HEK293T (cell line): ENCODE measurements at regions not wholly inside any gene's neighbourhood (a gene's known extent, or its start where the extent isn't known, plus 50 kb on each side); places are given as distances from the start of the nearest gene placed in this dataset.

ENCODE experiments used
- CTCF ChIA-PET: fragments of 350-600 bp; formaldehyde crosslinking; extraction: SDS; loops from one replicate; lab custom pipeline; 2021; ENCODE audit warnings: antibody characterized with exemption, inconsistent platforms; lab: Yijun Ruan, JAX
- POLR2A ChIA-PET: fragments of 350-600 bp; formaldehyde crosslinking; extraction: SDS; loops from one replicate; lab custom pipeline; 2020; ENCODE audit warnings: antibody characterized with exemption, inconsistent platforms; lab: Yijun Ruan, JAX
- DNase-seq: peaks from one replicate; pipeline ENCODE4 v3.0.0; 2012; ENCODE audit warnings: mixed read lengths; ENCODE audit errors: extremely low spot score
- ARNT ChIP-seq: fragments of 450-650 bp; IDR thresholded peaks from 2 replicates; pipeline ENCODE4 v1.6.1; 2017; ENCODE audit warnings: mild to moderate bottlenecking
- BHLHE40 ChIP-seq: fragments of 450-650 bp; IDR thresholded peaks from 2 replicates; pipeline ENCODE4 v1.6.1; 2016; ENCODE audit warnings: mild to moderate bottlenecking, moderate library complexity, borderline replicate concordance
- CTBP1 ChIP-seq: fragments of 450-650 bp; IDR thresholded peaks from 2 replicates; pipeline ENCODE4 v1.6.1; 2016; ENCODE audit warnings: borderline replicate concordance
- ELF4 ChIP-seq: fragments of 450-650 bp; IDR thresholded peaks from 2 replicates; pipeline ENCODE4 v1.6.1; 2017; ENCODE audit warnings: antibody characterized with exemption
- FOXA1 ChIP-seq: fragments of 450-650 bp; IDR thresholded peaks from 2 replicates; pipeline ENCODE4 v1.6.1; 2016; ENCODE audit warnings: mild to moderate bottlenecking
- FOXK2 ChIP-seq: fragments of 450-650 bp; IDR thresholded peaks from 2 replicates; pipeline ENCODE4 v1.6.1; 2016; ENCODE audit warnings: mild to moderate bottlenecking
- FOXM1 ChIP-seq: fragments of 450-650 bp; IDR thresholded peaks from 2 replicates; pipeline ENCODE4 v1.6.1; 2017; ENCODE audit warnings: mild to moderate bottlenecking, borderline replicate concordance
- HDGF ChIP-seq: fragments of 450-650 bp; IDR thresholded peaks from 2 replicates; pipeline ENCODE4 v1.6.1; 2017; ENCODE audit warnings: antibody characterized with exemption, borderline replicate concordance
- L3MBTL2 ChIP-seq: fragments of 450-650 bp; conservative IDR thresholded peaks from 2 replicates; pipeline ENCODE4 v1.6.1; 2016; ENCODE audit warnings: mild to moderate bottlenecking
- LEF1 ChIP-seq: fragments of 450-650 bp; IDR thresholded peaks from 2 replicates; pipeline ENCODE4 v1.6.1; 2017; ENCODE audit warnings: mild to moderate bottlenecking, borderline replicate concordance
- NFRKB ChIP-seq: fragments of 450-650 bp; IDR thresholded peaks from 2 replicates; pipeline ENCODE4 v1.6.1; 2016; ENCODE audit warnings: mild to moderate bottlenecking, moderate library complexity
- SP1 ChIP-seq: fragments of 450-650 bp; IDR thresholded peaks from 2 replicates; pipeline ENCODE4 v1.6.1; 2017
- SUZ12 ChIP-seq: fragments of 450-650 bp; IDR thresholded peaks from 2 replicates; pipeline ENCODE4 v1.6.1; 2016; ENCODE audit warnings: mild to moderate bottlenecking
- TARDBP ChIP-seq: fragments of 450-650 bp; IDR thresholded peaks from 2 replicates; pipeline ENCODE4 v1.6.1; 2016
- ZNF384 ChIP-seq: fragments of 450-650 bp; IDR thresholded peaks from 2 replicates; pipeline ENCODE4 v1.6.1; 2016
- TF ChIP-seq, protein P1 (sequence below): fragments of 450-650 bp; IDR thresholded peaks from 2 replicates; pipeline ENCODE4 v1.6.1; 2016

DNA sequence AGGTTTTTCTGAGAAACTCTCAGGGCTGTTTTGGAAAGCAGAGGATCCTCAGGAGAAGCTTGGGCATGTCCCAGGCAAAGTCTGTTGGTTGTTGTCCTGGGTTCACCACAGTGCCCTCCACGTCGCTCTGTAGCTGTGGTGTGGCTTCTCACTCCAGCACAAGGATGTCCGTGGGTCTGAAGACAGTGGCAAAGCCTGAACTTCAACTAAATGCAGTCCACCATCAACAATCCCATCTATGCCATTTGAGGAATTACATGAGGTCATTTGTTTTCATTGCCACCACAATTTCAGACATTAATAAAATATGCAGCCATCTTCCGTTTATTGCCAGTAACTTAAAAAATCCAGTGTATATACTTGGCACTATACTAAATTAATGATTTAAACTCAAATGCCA, 272.1 kb downstream of the LRIG3 start:
- ChIA-PET POLR2A (no interaction called here), CTCF (no interaction called here)
- TF ChIP-seq FOXA1 (no peak), HDGF (no peak), CTBP1 (no peak), SP1 (no peak), TARDBP (no peak), ARNT (no peak), FOXK2 (no peak), L3MBTL2 (no peak), BHLHE40 (no peak), NFRKB (no peak), ELF4 (no peak), FOXM1 (no peak), LEF1 (no peak), ZNF384 (no peak), SUZ12 (no peak)
- TF ChIP-seq, protein P1, sequence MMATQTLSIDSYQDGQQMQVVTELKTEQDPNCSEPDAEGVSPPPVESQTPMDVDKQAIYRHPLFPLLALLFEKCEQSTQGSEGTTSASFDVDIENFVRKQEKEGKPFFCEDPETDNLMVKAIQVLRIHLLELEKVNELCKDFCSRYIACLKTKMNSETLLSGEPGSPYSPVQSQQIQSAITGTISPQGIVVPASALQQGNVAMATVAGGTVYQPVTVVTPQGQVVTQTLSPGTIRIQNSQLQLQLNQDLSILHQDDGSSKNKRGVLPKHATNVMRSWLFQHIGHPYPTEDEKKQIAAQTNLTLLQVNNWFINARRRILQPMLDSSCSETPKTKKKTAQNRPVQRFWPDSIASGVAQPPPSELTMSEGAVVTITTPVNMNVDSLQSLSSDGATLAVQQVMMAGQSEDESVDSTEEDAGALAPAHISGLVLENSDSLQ: no peak
- no peak for DNase-seq

DNA sequence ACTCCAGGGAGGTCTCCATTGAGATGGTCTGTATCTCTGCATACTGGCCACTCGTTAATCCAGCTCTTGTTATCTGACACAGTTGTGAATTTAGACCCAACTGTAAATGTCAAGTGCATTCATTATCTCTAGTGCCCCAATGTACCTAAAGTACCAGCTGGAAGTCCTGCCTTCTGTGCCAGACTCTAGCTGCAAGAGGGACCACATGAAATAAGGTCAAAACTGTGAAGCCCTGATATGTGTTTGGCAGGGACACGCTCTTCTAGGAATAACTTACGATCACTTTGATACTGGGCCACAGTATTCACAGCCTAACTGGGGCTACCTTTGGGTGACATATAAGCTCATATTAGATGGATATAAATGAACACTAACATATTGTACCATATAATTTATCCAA, 268.5 kb downstream of the LRIG3 start:
- TF ChIP-seq L3MBTL2 (no peak), ARNT (no peak), NFRKB (no peak), FOXA1 (no peak), ZNF384 (no peak), BHLHE40 (no peak), FOXM1 (no peak), ELF4 (no peak), LEF1 (no peak), HDGF (no peak), FOXK2 (no peak), SP1 (no peak), SUZ12 (no peak)
- TF ChIP-seq, protein P1: no peak
- no peak for DNase-seq
- CTCF ChIA-PET: no interaction called here
- POLR2A ChIA-PET: no interaction called here

DNA sequence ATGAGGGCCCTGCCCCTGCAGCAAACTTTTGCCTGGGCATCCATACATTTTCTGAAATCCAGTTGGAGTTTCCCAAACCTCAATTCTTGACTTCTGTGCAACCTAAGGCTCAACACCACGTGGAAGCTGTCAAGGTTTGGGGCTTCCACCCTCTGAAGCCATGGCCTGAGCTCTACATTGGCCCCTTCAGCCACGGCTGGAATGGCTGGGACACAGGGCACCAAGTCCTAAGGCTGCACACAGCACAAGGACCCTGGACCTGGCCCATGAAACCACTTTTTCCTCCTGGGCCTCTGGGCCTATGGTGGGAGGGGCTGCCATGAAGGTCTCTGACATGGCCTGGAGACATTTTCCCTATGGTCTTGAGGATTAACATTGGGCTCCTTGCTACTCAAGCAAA, 266.3 kb downstream of the LRIG3 start:
- no peak for DNase-seq
- ChIA-PET CTCF (no interaction called here), POLR2A (no interaction called here)
- TF ChIP-seq BHLHE40 (no peak), SUZ12 (no peak), FOXM1 (no peak), LEF1 (no peak), L3MBTL2 (no peak), ARNT (no peak), ELF4 (no peak), HDGF (no peak), ZNF384 (no peak), FOXK2 (no peak)

DNA sequence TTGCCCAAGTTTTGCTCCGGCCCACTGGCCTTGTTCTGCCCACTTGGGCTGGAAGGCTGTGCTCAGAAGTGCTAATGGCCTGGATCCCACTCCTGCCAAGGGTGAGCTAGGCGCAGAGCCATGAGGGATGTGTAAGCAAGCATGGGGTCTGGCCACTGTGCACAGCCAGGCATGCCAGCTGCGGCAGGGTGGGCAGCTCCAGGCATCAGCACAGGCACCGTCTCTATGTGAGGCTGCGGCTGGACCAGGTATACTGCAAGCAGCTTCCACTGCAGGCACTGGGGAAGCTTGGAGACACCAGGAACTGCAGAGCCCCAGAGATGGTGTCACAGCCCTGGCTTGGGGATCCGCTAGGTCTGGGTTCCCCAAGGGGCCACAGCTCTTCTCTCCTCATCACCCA, 264.9 kb downstream of the LRIG3 start:
- ChIA-PET CTCF (no interaction called here), POLR2A (no interaction called here)
- TF ChIP-seq L3MBTL2: no peak
- no peak for TF ChIP-seq HDGF
- TF ChIP-seq, protein P1: no peak
- TF ChIP-seq FOXM1: no peak
- TF ChIP-seq SUZ12: no peak
- TF ChIP-seq BHLHE40: no peak
- no peak for TF ChIP-seq LEF1
- no peak for TF ChIP-seq FOXA1
- no peak for TF ChIP-seq ELF4

DNA sequence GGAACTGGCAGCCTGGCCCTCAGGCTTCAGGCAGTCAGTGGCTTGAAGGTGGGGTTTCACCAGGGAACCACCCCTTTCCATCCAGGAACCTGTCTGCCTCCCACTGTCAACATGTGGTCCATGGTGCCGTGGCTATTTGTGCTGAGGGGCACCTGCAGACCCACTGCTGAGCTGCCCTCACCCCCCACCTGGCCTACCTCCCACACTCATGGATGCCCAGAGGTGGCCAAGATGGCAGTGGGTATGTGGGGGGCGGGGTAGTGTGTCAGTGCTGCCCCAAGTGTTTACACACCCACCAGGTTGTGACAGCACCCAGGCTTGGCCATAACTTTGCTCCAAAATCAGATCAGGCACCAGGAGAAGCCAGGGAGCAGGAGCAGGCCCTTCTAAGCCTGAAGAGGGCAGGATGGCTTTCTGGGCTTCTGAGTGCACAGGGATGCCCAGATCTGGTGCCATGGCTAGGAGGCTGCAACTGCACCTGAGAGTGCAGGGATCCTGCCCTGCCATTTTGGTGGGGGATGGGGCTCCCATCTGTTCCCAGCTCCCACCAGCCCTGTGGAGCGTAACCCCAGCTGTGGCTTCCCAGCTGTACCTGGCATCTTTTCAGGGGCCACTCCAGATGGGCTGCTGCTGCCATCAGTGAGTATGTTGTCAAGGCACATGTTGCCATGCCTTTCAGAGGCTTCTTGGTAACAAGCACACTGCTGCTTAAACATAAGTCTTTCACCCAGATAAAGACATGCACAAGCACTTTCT, 263.9 kb downstream of the LRIG3 start:
- ChIA-PET POLR2A (no interaction called here), CTCF (no interaction called here)
- TF ChIP-seq FOXA1 (no peak), BHLHE40 (no peak), FOXK2 (no peak), SUZ12 (no peak), HDGF (no peak), FOXM1 (no peak), CTBP1 (no peak), SP1 (no peak), L3MBTL2 (no peak), ZNF384 (no peak), NFRKB (no peak), ARNT (no peak), LEF1 (no peak), TARDBP (no peak)
- TF ChIP-seq, protein P1: no peak
- DNase-seq: no peak

More for the DNA sequence above, 264.9 kb downstream of the LRIG3 start:
- no peak for DNase-seq

DNA sequence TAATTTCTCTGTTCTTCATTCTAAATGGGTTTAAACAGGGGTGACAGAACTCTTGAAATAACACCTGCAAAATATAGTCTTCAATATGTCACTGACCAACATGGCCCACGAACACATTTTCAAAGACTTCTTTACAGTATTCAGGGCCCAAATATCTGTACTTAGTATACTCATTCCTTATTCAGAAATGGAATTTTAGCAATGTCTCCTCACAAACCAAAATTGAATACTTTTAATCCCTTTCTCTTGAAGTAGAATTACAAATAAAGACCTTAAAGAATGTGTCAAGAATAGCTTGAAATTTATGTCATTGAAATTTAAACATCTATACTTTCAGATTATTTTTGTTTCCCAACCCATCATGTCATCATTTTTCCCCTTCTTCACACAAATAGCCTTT, 263.1 kb downstream of the LRIG3 start:
- POLR2A ChIA-PET: no interaction called here
- DNase-seq: no peak
- TF ChIP-seq FOXK2 (no peak), TARDBP (no peak), HDGF (no peak), ELF4 (no peak), NFRKB (no peak), L3MBTL2 (no peak), LEF1 (no peak), BHLHE40 (no peak), FOXM1 (no peak), ZNF384 (no peak), ARNT (no peak), FOXA1 (no peak), SUZ12 (no peak), SP1 (no peak)
- TF ChIP-seq, protein P1: no peak
- CTCF ChIA-PET: no interaction called here
